ENCODE measurements at regions not wholly inside any gene's neighbourhood (a gene's known extent, or its start where the extent isn't known, plus 50 kb on each side); places are given as distances from the start of the nearest gene placed in this dataset.

DNA sequence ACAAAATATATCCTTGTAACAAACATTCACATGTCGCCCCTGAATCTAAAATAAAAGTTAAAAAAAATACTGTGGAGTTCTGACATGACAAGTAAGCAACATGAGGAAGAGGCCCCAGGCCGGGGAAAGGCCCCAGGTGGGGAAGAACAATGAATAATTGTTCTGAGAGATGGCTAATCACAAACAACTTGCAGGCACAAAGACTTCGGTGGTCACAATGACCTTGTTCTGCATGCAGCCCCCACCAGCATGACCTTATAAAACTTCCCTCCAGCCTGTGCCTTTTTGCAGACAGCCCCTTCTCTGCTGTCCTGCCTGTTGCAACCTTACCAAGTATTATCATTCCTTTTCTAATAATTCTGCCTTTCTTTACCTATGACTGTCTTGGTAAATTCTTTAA, 95.7 kb upstream of the MYLIP start:
- Histone ChIP-seq H3K4me2 (replicated peaks; ENCODE audit: extremely low read depth, low read length, poor library complexity, severe bottlenecking) (no peak overlapping the region), H3K27me3 (ENCODE audit: control insufficient read depth in 2 of 2, insufficient read depth in 2 of 2, low read length in 2 of 2) (no peaks in the 10 kb centered on the region), H2AFZ (ENCODE audit: insufficient read depth, low read depth, low read length, poor library complexity, severe bottlenecking) (no peak overlapping the region), H3K79me2 (ENCODE audit: insufficient read depth, low read length) (no peaks in the 10 kb centered on the region), H3K27ac (ENCODE audit: low read depth in 1 of 2, low read length in 2 of 2) (no peak overlapping the region), H3K36me3 (replicated peaks in 1 of 2; ENCODE audit: control insufficient read depth in 1 of 2, insufficient read depth in 2 of 2, low read length in 2 of 2) (no peaks in the 10 kb centered on the region), H3K9ac (ENCODE audit: insufficient read depth, low read length, poor library complexity, severe bottlenecking) (no peak overlapping the region), H3K9me3 (replicated peaks in 1 of 2; ENCODE audit: control insufficient read depth in 1 of 2, insufficient read depth in 1 of 2, low read length in 2 of 2) (peaks cover 5% of the 10 kb centered on the region in 2 donors), H3K4me1 (ENCODE audit: control insufficient read depth in 1 of 2, insufficient read depth in 2 of 2, low read length in 2 of 2) (no peaks in the 10 kb centered on the region), H3K4me3 (replicated peaks in 1 of 3; ENCODE audit: low read depth in 2 of 3, low read length in 3 of 3) (no peak overlapping the region), H4K20me1 (ENCODE audit: insufficient read depth, low read length) (no peaks in the 10 kb centered on the region)
- Mint-ChIP-seq H3K9me3 (peaks cover 7 to 18% (median 8%) of the 10 kb centered on the region in 7 donors), H3K27me3 (ENCODE audit: low read depth in 3 of 3) (peaks cover 1 to 2% (median 1%) of the 10 kb centered on the region in 3 donors), H3K4me1 (peaks cover 2% of the 10 kb centered on the region), H3K36me3 (no peaks in the 10 kb centered on the region), H3K27ac (no peak overlapping the region), H3K4me3 (no peak overlapping the region)
- intact Hi-C loops (cut with micrococcal nuclease), result no loop called here
- no peak for DNase-seq
- no peak for TF ChIP-seq CTCF (IDR thresholded peaks at IDR 0.05)
- WGBS (ENCODE audit: insufficient coverage), result 50% methylated on average over 1 of the region's 3 CpGs

DNA sequence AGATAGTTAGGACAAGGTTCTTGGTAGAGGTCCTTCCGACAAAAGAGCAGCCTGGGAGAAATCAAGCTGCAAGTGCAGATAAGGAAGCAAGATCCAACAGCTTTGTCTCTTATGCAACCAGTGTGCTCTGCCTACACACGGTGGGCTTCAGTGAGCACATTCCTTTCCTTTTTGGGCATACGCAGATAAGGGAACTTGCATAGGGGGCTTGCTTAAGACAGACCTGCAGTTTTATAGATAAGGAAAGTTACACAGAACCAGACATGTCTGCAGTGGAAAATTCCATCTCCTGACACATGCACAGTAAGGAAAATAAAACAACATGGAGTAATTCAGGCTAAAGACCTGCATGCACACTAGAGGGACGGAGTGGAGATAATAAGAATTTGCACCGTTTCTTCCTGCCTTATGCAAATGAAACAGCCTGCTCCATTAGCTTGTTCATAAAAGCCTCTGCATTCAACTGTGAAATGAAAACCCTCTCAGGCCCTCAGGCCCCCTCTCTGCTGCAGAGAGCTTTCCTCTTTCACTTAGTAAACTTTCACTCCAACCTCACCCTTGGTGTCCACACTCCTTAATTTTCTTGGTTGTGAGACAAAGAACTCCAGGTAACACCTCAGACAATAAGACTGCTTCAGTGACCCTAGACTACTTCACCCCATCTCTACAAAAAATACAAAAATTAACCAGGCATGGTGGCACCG, 97.5 kb upstream of the MYLIP start:
- H3K27me3 Mint-ChIP-seq (ENCODE audit: low read depth in 3 of 3), result peaks cover 1 to 2% (median 1%) of the 10 kb centered on the region in 3 donors
- Histone ChIP-seq H2AFZ (ENCODE audit: insufficient read depth, low read depth, low read length, poor library complexity, severe bottlenecking) (no peak overlapping the region), H3K27me3 (ENCODE audit: control insufficient read depth in 2 of 2, insufficient read depth in 2 of 2, low read length in 2 of 2) (no peaks in the 10 kb centered on the region), H3K79me2 (ENCODE audit: insufficient read depth, low read length) (no peaks in the 10 kb centered on the region), H3K4me2 (replicated peaks; ENCODE audit: extremely low read depth, low read length, poor library complexity, severe bottlenecking) (no peak overlapping the region), H4K20me1 (ENCODE audit: insufficient read depth, low read length) (no peaks in the 10 kb centered on the region), H3K9ac (ENCODE audit: insufficient read depth, low read length, poor library complexity, severe bottlenecking) (no peak overlapping the region), H3K36me3 (replicated peaks in 1 of 2; ENCODE audit: control insufficient read depth in 1 of 2, insufficient read depth in 2 of 2, low read length in 2 of 2) (no peaks in the 10 kb centered on the region), H3K9me3 (replicated peaks in 1 of 2; ENCODE audit: control insufficient read depth in 1 of 2, insufficient read depth in 1 of 2, low read length in 2 of 2) (peaks cover 5% of the 10 kb centered on the region in 2 donors), H3K4me1 (ENCODE audit: control insufficient read depth in 1 of 2, insufficient read depth in 2 of 2, low read length in 2 of 2) (no peaks in the 10 kb centered on the region), H3K4me3 (replicated peaks in 1 of 3; ENCODE audit: low read depth in 2 of 3, low read length in 3 of 3) (no peak overlapping the region), H3K27ac (ENCODE audit: low read depth in 1 of 2, low read length in 2 of 2) (no peak overlapping the region)
- TF ChIP-seq CTCF (IDR thresholded peaks at IDR 0.05), result no peak
- no peak overlapping the region for H3K4me3 Mint-ChIP-seq
- H3K9me3 Mint-ChIP-seq, result peaks cover 7 to 18% (median 8%) of the 10 kb centered on the region in 7 donors
- H3K36me3 Mint-ChIP-seq, result no peaks in the 10 kb centered on the region
- H3K27ac Mint-ChIP-seq, result no peak overlapping the region
- 68% methylated on average over 3 of the region's 6 CpGs for WGBS (ENCODE audit: insufficient coverage)
- intact Hi-C loops (cut with micrococcal nuclease), result no loop called here
- peaks cover 2% of the 10 kb centered on the region for H3K4me1 Mint-ChIP-seq
- no peak for DNase-seq

All from CD14-positive monocyte (primary cell).